ENCODE measurements at regions not wholly inside any gene's neighbourhood (a gene's known extent, or its start where the extent isn't known, plus 50 kb on each side); places are given as distances from the start of the nearest gene placed in this dataset.
A peak's percentile ranks its signal among the peaks of the same experiment; 100 is the strongest.
"Not testable (repeated sequence)": the region's sequence is repeated elsewhere in the genome, so short reads cannot be mapped to it uniquely, and the experiment has no call there.

- DNase-seq = not testable (repeated sequence)
Measured at GRCh38 chr12:20160899-20161298, 207.4 kb upstream of the PDE3A start.

- no peak for DNase-seq
Measured at GRCh38 chr12:20174528-20175175, 193.7 kb upstream of the PDE3A start.

- no peak for DNase-seq
Measured at GRCh38 chr12:20175704-20176388, 192.5 kb upstream of the PDE3A start.

GRCh38 chr12:20181416-20182180 is 186.7 kb upstream of the PDE3A start:
- DNase-seq = no peak

- DNase-seq = no peak
Measured at GRCh38 chr12:20183563-20183962, 184.8 kb upstream of the PDE3A start.

- DNase-seq = no peak
Measured at GRCh38 chr12:20184514-20184913, 183.8 kb upstream of the PDE3A start.

- no peak for DNase-seq
Measured at GRCh38 chr12:20187456-20187855, 180.9 kb upstream of the PDE3A start.

- no peak for DNase-seq
Measured at GRCh38 chr12:20188930-20189653, 179.2 kb upstream of the PDE3A start.

GRCh38 chr12:20189767-20190166 is 178.6 kb upstream of the PDE3A start:
- DNase-seq = no peak

- DNase-seq = no peak
Measured at GRCh38 chr12:20194171-20194570, 174.2 kb upstream of the PDE3A start.

- no peak for DNase-seq
Measured at GRCh38 chr12:20196767-20197166, 171.6 kb upstream of the PDE3A start.

GRCh38 chr12:20197411-20197810 is 170.9 kb upstream of the PDE3A start:
- DNase-seq = no peak

GRCh38 chr12:20199780-20200179 is 168.6 kb upstream of the PDE3A start:
- DNase-seq = no peak

- DNase-seq = no peak
Measured at GRCh38 chr12:20201733-20202132, 166.6 kb upstream of the PDE3A start.

- no peak for DNase-seq
Measured at GRCh38 chr12:20205854-20206253, 162.5 kb upstream of the PDE3A start.

- no peak for DNase-seq
Measured at GRCh38 chr12:20206410-20206809, 161.9 kb upstream of the PDE3A start.

GRCh38 chr12:20210621-20211215 is 157.6 kb upstream of the PDE3A start:
- DNase-seq = no peak

- no peak for DNase-seq
Measured at GRCh38 chr12:20211541-20211940, 156.8 kb upstream of the PDE3A start.

GRCh38 chr12:20211981-20212421 is 156.3 kb upstream of the PDE3A start:
- DNase-seq = no peak

- DNase-seq = peak; percentile 43
Measured at GRCh38 chr12:20212658-20213555, 155.4 kb upstream of the PDE3A start.

- no peak for DNase-seq
Measured at GRCh38 chr12:20213723-20214625, 154.4 kb upstream of the PDE3A start.

Measured in NCI-H187 treated with DMSO at 0.1 percent for 48 hours (cell line).